GM19025 (cell line): ENCODE measurements at regions not wholly inside any gene's neighbourhood (a gene's known extent, or its start where the extent isn't known, plus 50 kb on each side); places are given as distances from the start of the nearest gene placed in this dataset.

Experiments
- ATAC-seq: cut with Tn5 transposase; IDR thresholded peaks from one replicate; pipeline ENCODE4 v1.9.1; 2021; ENCODE audit warnings: mild to moderate bottlenecking, low read depth, moderate library complexity; ENCODE audit not compliant: unreplicated experiment

- no peak for ATAC-seq
These were observed 109.9 kb upstream of the LINGO1 start for GRCh38 chr15:77742570-77742969.

GRCh38 chr15:77742127-77742526 is 109.4 kb upstream of the LINGO1 start:
- ATAC-seq: no peak

- no peak for ATAC-seq
These were observed 108.4 kb upstream of the LINGO1 start for GRCh38 chr15:77741106-77741505.

GRCh38 chr15:77739591-77740378 is 107.1 kb upstream of the LINGO1 start:
- no peak for ATAC-seq

DNA sequence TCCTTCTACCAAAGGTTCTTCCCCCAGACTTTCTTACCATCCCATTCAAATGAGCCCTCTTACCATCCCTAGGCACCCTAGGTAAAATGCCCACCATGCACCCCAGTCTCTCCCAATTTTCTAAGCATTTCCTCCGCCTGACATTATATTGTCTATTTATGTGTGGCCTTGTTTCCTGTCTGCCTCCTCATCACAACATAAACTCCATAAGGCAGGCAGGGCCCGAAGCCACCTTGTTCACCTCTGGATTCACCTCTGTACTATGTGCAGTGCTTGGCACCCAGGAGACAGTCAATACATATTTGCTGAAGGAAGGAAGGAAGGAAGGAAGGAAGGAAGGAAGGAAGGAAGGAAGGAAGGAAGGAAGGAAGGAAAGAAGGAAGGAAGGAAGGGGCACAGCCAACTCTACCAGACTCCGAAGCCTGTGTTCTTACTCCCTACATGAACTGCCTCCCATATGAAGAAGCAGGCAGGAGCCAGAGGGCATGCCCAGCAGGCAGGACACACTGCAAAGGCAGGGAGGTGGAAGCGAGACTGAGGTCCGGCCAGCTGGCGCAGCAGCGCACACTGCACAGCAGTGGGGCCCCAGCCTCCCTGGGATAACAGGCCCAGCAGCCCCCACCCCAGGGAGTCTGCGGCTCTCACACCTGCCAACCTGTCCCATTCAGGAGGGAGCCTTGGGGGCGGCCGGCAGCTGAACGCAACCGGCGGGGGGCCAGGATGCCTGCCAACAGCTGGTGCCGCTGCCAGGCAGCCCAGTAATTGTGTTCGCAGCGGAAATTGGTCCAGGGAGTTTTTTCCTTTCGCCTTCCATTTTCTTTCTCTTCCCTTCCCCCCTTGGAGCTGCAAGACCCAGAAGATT is 106.0 kb upstream of the LINGO1 start:
- ATAC-seq: no peak

GRCh38 chr15:77738038-77738370 is 105.3 kb upstream of the LINGO1 start:
- no peak for ATAC-seq

- no peak for ATAC-seq
These were observed 104.7 kb upstream of the LINGO1 start for GRCh38 chr15:77737238-77738037.

DNA sequence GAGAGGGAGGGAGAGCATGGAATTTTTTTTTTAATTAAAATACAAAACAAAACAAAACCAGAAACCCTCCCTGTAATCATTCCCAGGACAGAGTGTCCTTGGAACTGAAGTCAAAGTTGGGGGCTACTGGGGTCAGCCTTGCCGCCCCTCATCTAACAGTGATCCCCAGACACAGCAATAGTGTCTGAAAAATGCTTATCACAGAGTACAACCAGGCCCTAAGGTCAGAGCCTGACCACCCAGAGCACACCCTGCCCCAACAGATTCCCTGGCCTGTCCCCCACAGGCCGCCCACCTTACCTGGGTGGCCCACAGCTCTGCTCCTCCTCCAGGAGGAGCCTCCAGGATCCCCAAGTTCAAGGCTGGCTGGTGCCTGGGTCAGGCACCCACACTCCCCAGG is 101.6 kb upstream of the LINGO1 start:
- no peak for ATAC-seq

- ATAC-seq: no peak
These were observed 101.0 kb upstream of the LINGO1 start for GRCh38 chr15:77733579-77734300.

- no peak for ATAC-seq
These were observed 100.0 kb upstream of the LINGO1 start for GRCh38 chr15:77732514-77733335.

GRCh38 chr15:77731945-77732344 is 99.2 kb upstream of the LINGO1 start:
- no peak for ATAC-seq

- no peak for ATAC-seq
These were observed 98.4 kb upstream of the LINGO1 start for GRCh38 chr15:77731067-77731466.

- ATAC-seq: no peak
These were observed 95.1 kb upstream of the LINGO1 start for GRCh38 chr15:77727635-77728304.

GRCh38 chr15:77724715-77725114 is 92.0 kb upstream of the LINGO1 start:
- ATAC-seq: no peak

- ATAC-seq: no peak
These were observed 91.0 kb upstream of the LINGO1 start for GRCh38 chr15:77723756-77724155.

DNA sequence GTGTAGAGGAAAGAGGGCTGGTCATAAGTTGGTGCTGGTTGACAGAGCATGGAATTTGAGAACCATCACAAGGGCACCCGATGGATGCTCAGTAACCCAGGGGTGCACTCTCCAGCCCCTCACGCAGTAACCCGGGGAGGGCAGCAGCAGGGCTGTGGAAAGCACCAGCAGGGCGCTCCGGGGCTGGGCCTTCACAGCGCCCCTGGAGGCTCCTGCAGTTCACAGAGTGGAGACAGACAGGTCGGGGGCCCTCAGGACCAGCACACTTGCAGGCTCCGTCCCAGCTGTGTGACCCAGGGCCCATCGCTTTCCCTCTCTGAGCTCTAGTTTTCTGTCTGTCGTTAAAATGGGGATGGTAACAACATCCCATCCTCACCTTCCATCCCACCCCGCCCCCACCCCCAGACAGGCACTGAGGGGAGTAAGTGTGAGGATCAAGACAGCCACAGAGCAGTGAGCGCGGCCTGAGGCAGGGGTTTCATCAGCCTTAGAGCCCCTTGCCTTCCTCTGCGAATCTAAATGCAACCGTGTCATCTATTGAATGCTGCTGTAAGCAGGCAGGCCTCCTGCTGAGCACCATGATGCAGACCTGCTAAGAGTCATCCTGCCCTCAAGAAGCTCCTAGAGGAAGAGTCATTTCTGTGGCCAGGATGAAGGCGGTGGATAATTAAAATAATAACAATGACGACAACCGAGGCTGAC is 90.2 kb upstream of the LINGO1 start:
- no peak for ATAC-seq

GRCh38 chr15:77721963-77722362 is 89.3 kb upstream of the LINGO1 start:
- no peak for ATAC-seq

DNA sequence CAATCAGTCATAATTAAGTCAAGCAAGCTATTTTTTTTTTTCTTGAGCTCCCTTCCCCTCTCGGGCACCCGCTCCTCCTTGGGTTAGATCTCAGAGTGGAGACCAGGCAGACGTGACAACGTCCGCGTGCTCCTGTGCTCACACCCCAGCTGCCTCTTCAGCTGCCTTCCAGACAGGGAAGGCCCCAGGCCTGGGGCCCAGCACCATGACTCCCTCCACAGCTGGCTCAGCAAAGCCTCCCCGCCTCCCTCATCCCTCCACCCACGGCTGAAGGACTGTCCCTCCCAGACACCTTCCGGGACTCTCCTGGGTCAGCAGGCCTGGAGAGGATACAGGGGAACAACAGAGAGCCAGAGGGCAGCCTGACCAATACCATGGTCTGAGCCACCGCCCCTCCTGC is 87.9 kb upstream of the LINGO1 start:
- ATAC-seq: no peak
